ENCODE measurements at regions not wholly inside any gene's neighbourhood (a gene's known extent, or its start where the extent isn't known, plus 50 kb on each side); places are given as distances from the start of the nearest gene placed in this dataset.

GRCh38 chr6:40276141-40276540 lies 311.0 kb downstream of the LRFN2 start:
- H3K27ac ChIP-seq = no peak overlapping the region
- H3K4me3 ChIP-seq (replicated peaks in 1 of 3) = no peak overlapping the region
- TF ChIP-seq POLR2A (IDR thresholded peaks at IDR 0.05) (no peak), CTCF (IDR thresholded peaks at IDR 0.05) (no peak)
- no peaks in the 10 kb centered on the region for H3K9me3 ChIP-seq
- no peaks in the 10 kb centered on the region for H3K4me1 ChIP-seq
- no peak for DNase-seq
- no peaks in the 10 kb centered on the region for H3K36me3 ChIP-seq
- intact Hi-C loops (cut with DNase I) = no loop called here
- 91% methylated on average over 15 of the region's 15 CpGs for WGBS, 2 donors
- no peaks in the 10 kb centered on the region for H3K27me3 ChIP-seq

DNA sequence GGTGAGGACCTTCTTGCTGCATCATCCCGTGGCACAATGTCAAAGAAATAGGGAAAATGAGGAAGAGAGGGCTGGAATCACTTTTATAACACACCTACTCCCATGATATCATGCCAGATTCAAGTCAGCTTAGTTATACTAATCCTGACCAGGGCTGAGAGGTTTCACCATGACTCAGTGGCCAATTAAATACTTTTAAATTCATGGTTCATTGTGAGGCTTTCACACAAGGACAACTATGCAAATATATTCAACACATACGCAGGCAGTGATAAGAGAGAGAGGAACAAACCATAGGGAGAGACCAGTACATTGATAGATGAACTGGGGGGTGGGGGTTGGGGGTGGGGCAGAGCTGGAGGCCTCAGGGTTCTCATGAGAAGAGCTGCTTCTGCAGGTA lies 313.1 kb downstream of the LRFN2 start:
- H3K9me3 ChIP-seq = no peaks in the 10 kb centered on the region

GRCh38 chr6:40268614-40269013 lies 318.6 kb downstream of the LRFN2 start:
- DNase-seq = no peak
- WGBS, 2 donors = 62 to 67% methylated on average over 5 of the region's 5 CpGs
- Histone ChIP-seq H3K36me3 (no peaks in the 10 kb centered on the region), H3K4me1 (no peaks in the 10 kb centered on the region), H3K27me3 (no peaks in the 10 kb centered on the region), H3K27ac (no peak overlapping the region), H3K4me3 (replicated peaks in 1 of 3) (no peak overlapping the region), H3K9me3 (no peaks in the 10 kb centered on the region)
- intact Hi-C loops (cut with DNase I) = no loop called here
- no peak for TF ChIP-seq CTCF (IDR thresholded peaks at IDR 0.05)
- no peak for TF ChIP-seq POLR2A (IDR thresholded peaks at IDR 0.05)

More for the DNA sequence above, 313.1 kb downstream of the LRFN2 start:
- Histone ChIP-seq H3K27me3 (no peaks in the 10 kb centered on the region), H3K36me3 (no peaks in the 10 kb centered on the region), H3K4me3 (replicated peaks in 1 of 3) (no peak overlapping the region), H3K4me1 (no peaks in the 10 kb centered on the region), H3K27ac (no peak overlapping the region)
- DNase-seq = no peak
- intact Hi-C loops (cut with DNase I) = no loop called here
- no peak for TF ChIP-seq CTCF (IDR thresholded peaks at IDR 0.05)
- no peak for TF ChIP-seq POLR2A (IDR thresholded peaks at IDR 0.05)
- 89 to 92% methylated on average over 2 of the region's 2 CpGs for WGBS, 2 donors

DNA sequence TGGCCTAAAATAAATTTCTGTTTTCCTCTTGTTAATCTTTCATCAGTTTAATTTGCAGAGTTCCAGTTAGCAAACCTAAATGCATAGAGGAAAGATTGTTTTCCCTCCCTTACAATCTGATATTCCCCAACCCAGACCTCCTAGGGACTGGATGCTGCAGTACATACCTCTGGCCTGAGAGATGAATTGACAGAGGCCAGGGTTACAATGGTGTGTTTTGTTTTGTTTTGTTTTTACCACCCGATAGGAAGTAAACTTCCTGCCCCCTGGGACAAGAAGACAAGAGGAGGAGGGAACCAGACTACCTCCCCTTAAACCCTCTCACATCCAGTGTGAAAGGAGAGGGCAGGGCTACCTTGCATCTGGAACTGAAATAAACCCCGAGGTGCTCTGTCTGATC lies 319.0 kb downstream of the LRFN2 start:
- Histone ChIP-seq H3K4me3 (replicated peaks in 1 of 3) (no peak overlapping the region), H3K36me3 (no peaks in the 10 kb centered on the region), H3K27ac (no peak overlapping the region), H3K4me1 (no peaks in the 10 kb centered on the region), H3K27me3 (no peaks in the 10 kb centered on the region), H3K9me3 (no peaks in the 10 kb centered on the region)
- no peak for DNase-seq
- intact Hi-C loops (cut with DNase I) = no loop called here
- TF ChIP-seq CTCF (IDR thresholded peaks at IDR 0.05) (no peak), POLR2A (IDR thresholded peaks at IDR 0.05) (no peak)
- WGBS, 2 donors = 48 to 58% methylated on average over 2 of the region's 2 CpGs

- Histone ChIP-seq H3K27me3 (no peaks in the 10 kb centered on the region), H3K9me3 (no peaks in the 10 kb centered on the region), H3K4me3 (replicated peaks in 1 of 3) (no peak overlapping the region), H3K4me1 (peaks cover 0 to 3% of the 10 kb centered on the region in 2 donors), H3K36me3 (no peaks in the 10 kb centered on the region), H3K27ac (no peak overlapping the region)
- intact Hi-C loops (cut with DNase I) = no loop called here
- TF ChIP-seq CTCF (IDR thresholded peaks at IDR 0.05) = no peak
- TF ChIP-seq POLR2A (IDR thresholded peaks at IDR 0.05) = no peak
- no peak for DNase-seq
- WGBS, 2 donors = 65 to 87% methylated on average over 2 of the region's 2 CpGs
These were observed 321.5 kb downstream of the LRFN2 start for GRCh38 chr6:40265615-40266014.
